T-helper 17 cell (primary cell): ENCODE measurements at regions not wholly inside any gene's neighbourhood (a gene's known extent, or its start where the extent isn't known, plus 50 kb on each side); places are given as distances from the start of the nearest gene placed in this dataset.
"Not testable (repeated sequence)": the region's sequence is repeated elsewhere in the genome, so short reads cannot be mapped to it uniquely, and the experiment has no call there.

Experiments
- ATAC-seq: fragments of 150-1000 bp; cut with Tn5 transposase; 2 replicates; pipeline ENCODE4 v1.10.0; 2021; ENCODE audit warnings: mild to moderate bottlenecking, moderate library complexity
- DNase-seq, 3 donors: peaks; one replicate each; pipeline versions ENCODE4 v3.0.0 to v3.0.0-alpha.2; 2020 to 2021
- H3K9me3 ChIP-seq: one replicate; pipeline ENCODE4 v1.7.0; 2013; ENCODE audit warnings: low read length, mild to moderate bottlenecking; ENCODE audit not compliant: control insufficient read depth, poor library complexity, severe bottlenecking
- H3K27ac Mint-ChIP-seq: one replicate; pipeline ENCODE4 v1.8.0; 2022; ENCODE audit warnings: mild to moderate bottlenecking, moderate library complexity, mixed read lengths
- H3K27me3 Mint-ChIP-seq: one replicate; pipeline ENCODE4 v1.8.0; 2022; ENCODE audit warnings: mixed read lengths
- H3K36me3 Mint-ChIP-seq: one replicate; pipeline ENCODE4 v1.8.0; 2022; ENCODE audit warnings: low read depth, mixed read lengths
- H3K4me1 Mint-ChIP-seq: one replicate; pipeline ENCODE4 v1.8.0; 2022; ENCODE audit warnings: mild to moderate bottlenecking, mixed read lengths
- H3K4me3 Mint-ChIP-seq: one replicate; pipeline ENCODE4 v1.8.0; 2022; ENCODE audit warnings: mild to moderate bottlenecking, moderate library complexity, mixed read lengths

- no peaks in the 10 kb centered on the region for H3K9me3 ChIP-seq
- no peaks in the 10 kb centered on the region for H3K4me1 Mint-ChIP-seq
- H3K27ac Mint-ChIP-seq = no peak overlapping the region
- H3K4me3 Mint-ChIP-seq = no peak overlapping the region
- DNase-seq (no peak), ATAC-seq (no peak)
- H3K27me3 Mint-ChIP-seq = no peaks in the 10 kb centered on the region
- no peaks in the 10 kb centered on the region for H3K36me3 Mint-ChIP-seq
Measured at GRCh38 chr18:41645589-41646360, 309.3 kb upstream of the PIK3C3 start.

GRCh38 chr18:41644466-41644865 lies 310.6 kb upstream of the PIK3C3 start:
- no peak overlapping the region for H3K27ac Mint-ChIP-seq
- H3K9me3 ChIP-seq = no peaks in the 10 kb centered on the region
- no peak overlapping the region for H3K4me3 Mint-ChIP-seq
- DNase-seq = no peak
- no peak for ATAC-seq
- no peaks in the 10 kb centered on the region for H3K27me3 Mint-ChIP-seq
- H3K36me3 Mint-ChIP-seq = no peaks in the 10 kb centered on the region
- no peaks in the 10 kb centered on the region for H3K4me1 Mint-ChIP-seq

- DNase-seq (no peak), ATAC-seq (no peak)
- no peak overlapping the region for H3K27ac Mint-ChIP-seq
- no peaks in the 10 kb centered on the region for H3K4me1 Mint-ChIP-seq
- H3K4me3 Mint-ChIP-seq = no peak overlapping the region
- no peaks in the 10 kb centered on the region for H3K9me3 ChIP-seq
- H3K36me3 Mint-ChIP-seq = no peaks in the 10 kb centered on the region
- no peaks in the 10 kb centered on the region for H3K27me3 Mint-ChIP-seq
Measured at GRCh38 chr18:41643427-41643826, 311.6 kb upstream of the PIK3C3 start.

- no peak for ATAC-seq
- Mint-ChIP-seq H3K4me3 (no peak overlapping the region), H3K27ac (no peak overlapping the region), H3K36me3 (no peaks in the 10 kb centered on the region), H3K4me1 (no peaks in the 10 kb centered on the region), H3K27me3 (no peaks in the 10 kb centered on the region)
- H3K9me3 ChIP-seq = no peaks in the 10 kb centered on the region
- no peak for DNase-seq
Measured at GRCh38 chr18:41642756-41643155, 312.3 kb upstream of the PIK3C3 start.

GRCh38 chr18:41639218-41639617 lies 315.8 kb upstream of the PIK3C3 start:
- DNase-seq = no peak
- Mint-ChIP-seq H3K4me1 (no peaks in the 10 kb centered on the region), H3K27ac (no peak overlapping the region), H3K4me3 (no peak overlapping the region), H3K36me3 (no peaks in the 10 kb centered on the region), H3K27me3 (no peaks in the 10 kb centered on the region)
- ATAC-seq = no peak
- no peaks in the 10 kb centered on the region for H3K9me3 ChIP-seq

- H3K4me3 Mint-ChIP-seq = not testable (repeated sequence)
Measured at GRCh38 chr18:41631723-41632285, 323.2 kb upstream of the PIK3C3 start.

GRCh38 chr18:41630232-41630886 lies 324.7 kb upstream of the PIK3C3 start:
- Mint-ChIP-seq H3K36me3 (no peaks in the 10 kb centered on the region), H3K4me1 (no peaks in the 10 kb centered on the region), H3K4me3 (no peak overlapping the region), H3K27ac (no peak overlapping the region), H3K27me3 (no peaks in the 10 kb centered on the region)
- DNase-seq (no peak), ATAC-seq (no peak)
- H3K9me3 ChIP-seq = no peaks in the 10 kb centered on the region

More at GRCh38 chr18:41631723-41632285, 323.2 kb upstream of the PIK3C3 start:
- H3K27me3 Mint-ChIP-seq, H3K27ac Mint-ChIP-seq, H3K9me3 ChIP-seq, H3K4me1 Mint-ChIP-seq, H3K36me3 Mint-ChIP-seq, ATAC-seq, DNase-seq: not testable (repeated sequence)

GRCh38 chr18:41624460-41624859 lies 330.6 kb upstream of the PIK3C3 start:
- H3K27me3 Mint-ChIP-seq = no peaks in the 10 kb centered on the region
- no peak overlapping the region for H3K27ac Mint-ChIP-seq
- H3K4me1 Mint-ChIP-seq = no peaks in the 10 kb centered on the region
- H3K9me3 ChIP-seq = no peaks in the 10 kb centered on the region
- no peaks in the 10 kb centered on the region for H3K36me3 Mint-ChIP-seq
- DNase-seq (no peak), ATAC-seq (no peak)
- no peak overlapping the region for H3K4me3 Mint-ChIP-seq

- H3K27me3 Mint-ChIP-seq = no peaks in the 10 kb centered on the region
- ATAC-seq (no peak), DNase-seq (no peak)
- H3K9me3 ChIP-seq = no peaks in the 10 kb centered on the region
- H3K4me3 Mint-ChIP-seq = no peak overlapping the region
- no peaks in the 10 kb centered on the region for H3K4me1 Mint-ChIP-seq
- H3K27ac Mint-ChIP-seq = no peak overlapping the region
- no peaks in the 10 kb centered on the region for H3K36me3 Mint-ChIP-seq
Measured at GRCh38 chr18:41621177-41621576, 333.9 kb upstream of the PIK3C3 start.

- H3K27me3 Mint-ChIP-seq = no peaks in the 10 kb centered on the region
- no peaks in the 10 kb centered on the region for H3K4me1 Mint-ChIP-seq
- H3K9me3 ChIP-seq = no peaks in the 10 kb centered on the region
- H3K27ac Mint-ChIP-seq = no peak overlapping the region
- H3K36me3 Mint-ChIP-seq = no peaks in the 10 kb centered on the region
- H3K4me3 Mint-ChIP-seq = no peak overlapping the region
- ATAC-seq = no peak
- DNase-seq = no peak
Measured at GRCh38 chr18:41618147-41618546, 336.9 kb upstream of the PIK3C3 start.

- ATAC-seq (no peak), DNase-seq (no peak)
- Mint-ChIP-seq H3K4me1 (no peaks in the 10 kb centered on the region), H3K27ac (no peak overlapping the region), H3K36me3 (no peaks in the 10 kb centered on the region), H3K27me3 (no peaks in the 10 kb centered on the region), H3K4me3 (no peak overlapping the region)
- no peaks in the 10 kb centered on the region for H3K9me3 ChIP-seq
Measured at GRCh38 chr18:41617647-41618046, 337.4 kb upstream of the PIK3C3 start.

GRCh38 chr18:41613003-41613609 lies 341.9 kb upstream of the PIK3C3 start:
- DNase-seq = no peak
- no peaks in the 10 kb centered on the region for H3K9me3 ChIP-seq
- H3K27ac Mint-ChIP-seq = no peak overlapping the region
- H3K4me3 Mint-ChIP-seq = no peak overlapping the region
- H3K4me1 Mint-ChIP-seq = no peaks in the 10 kb centered on the region
- no peaks in the 10 kb centered on the region for H3K36me3 Mint-ChIP-seq
- ATAC-seq = no peak
- no peaks in the 10 kb centered on the region for H3K27me3 Mint-ChIP-seq

GRCh38 chr18:41604964-41605363 lies 350.1 kb upstream of the PIK3C3 start:
- DNase-seq (no peak), ATAC-seq (no peak)
- no peaks in the 10 kb centered on the region for H3K9me3 ChIP-seq
- Mint-ChIP-seq H3K4me1 (no peaks in the 10 kb centered on the region), H3K36me3 (no peaks in the 10 kb centered on the region), H3K4me3 (no peak overlapping the region), H3K27ac (no peak overlapping the region), H3K27me3 (no peaks in the 10 kb centered on the region)
